HCT116 (cell line): ENCODE measurements at regions not wholly inside any gene's neighbourhood (a gene's known extent, or its start where the extent isn't known, plus 50 kb on each side); places are given as distances from the start of the nearest gene placed in this dataset.

Source experiments
- ATAC-seq: fragments of 200-7000 bp; cut with Tn5 transposase; 2 replicates; pipeline ENCODE4 v1.9.1; 2020; ENCODE audit warnings: mild to moderate bottlenecking, moderate library complexity
- BruUV-seq: library from RNA; stranded (reverse); fragments of 400-500 nt; replicated peaks from 2 replicates; lab custom pipeline; 2021; lab: Mats Ljungman, UMichigan
- CTCF ChIA-PET: fragments of 300-600 bp; sonication (Branson Sonifier 250); formaldehyde crosslinking; loops from one replicate; lab custom pipeline; 2021; ENCODE audit warnings: antibody characterized with exemption; lab: Charles Lee
- POLR2A ChIA-PET: fragments of 300-600, 350-600 bp; sonication (Branson Sonifier 250); formaldehyde crosslinking; loops from one replicate; lab custom pipeline; 2021; ENCODE audit warnings: antibody characterized with exemption; lab: Charles Lee
- RAD21 ChIA-PET, 2 experiments: fragments of 300-600 bp; sonication (Branson Sonifier 250); formaldehyde crosslinking; loops; one replicate each; lab custom pipeline; 2023; ENCODE audit warnings: low total read pairs in 2 of 2; ENCODE audit not compliant: uncharacterized antibody in 2 of 2, unreplicated experiment in 2 of 2, low non-redundant PET in 1 of 2; lab: Charles Lee
- DNase-seq: peaks from one replicate; pipeline ENCODE4 v3.0.0-alpha.2; 2010; ENCODE audit warnings: low read depth, low spot score
- H2AFZ ChIP-seq: fragments of 200-600 bp; shearing (Covaris generic), sonication (generic); 2 replicates; pipeline ENCODE4 v1.6.1; 2017; ENCODE audit warnings: low read depth, mixed run types, mixed read lengths, antibody characterized with exemption, low read length; ENCODE audit not compliant: poor library complexity, severe bottlenecking
- H3K27ac ChIP-seq: 2 replicates; pipeline ENCODE4 v1.5.1; 2012; ENCODE audit warnings: low read depth, low read length
- H3K27me3 ChIP-seq: fragments of 200-600 bp; sonication (generic); 2 replicates; pipeline ENCODE4 v1.6.1; 2016; ENCODE audit warnings: mixed run types, low read length, mixed read lengths; ENCODE audit not compliant: insufficient read depth
- H3K36me3 ChIP-seq, 2 experiments: fragments of 200-500 bp in 1 of 2; fragments of 200-600 bp in 1 of 2; sonication (Bioruptor generic) in 1 of 2; sonication (generic) in 1 of 2; 2 replicates each; pipeline versions ENCODE4 v1.5.1 to v1.6.1; 2014 to 2016; ENCODE audit warnings: low read length in 2 of 2, inconsistent platforms in 1 of 2, mixed read lengths in 1 of 2, mixed run types in 1 of 2; ENCODE audit not compliant: insufficient read depth in 2 of 2, control insufficient read depth in 1 of 2
- H3K4me1 ChIP-seq, 2 experiments: fragments of 200-600 bp in 1 of 2; sonication (generic) in 1 of 2; 2 replicates each; pipeline versions ENCODE4 v1.5.1 to v1.6.1; 2012 to 2017; ENCODE audit warnings: low read length in 2 of 2, inconsistent platforms in 1 of 2, mild to moderate bottlenecking in 1 of 2, mixed read lengths in 1 of 2, mixed run types in 1 of 2, moderate library complexity in 1 of 2; ENCODE audit not compliant: insufficient read depth in 2 of 2, control insufficient read depth in 1 of 2
- H3K4me2 ChIP-seq: fragments of 200-600 bp; sonication (generic); 2 replicates; pipeline ENCODE4 v1.6.1; 2017; ENCODE audit warnings: mixed run types, low read length, mixed read lengths
- H3K4me3 ChIP-seq, 2 experiments: fragments of 200-600 bp in 1 of 2; sonication (generic) in 1 of 2; replicated peaks in 1 of 2; 2 replicates each; pipeline ENCODE4 v1.5.1; 2011 to 2016; ENCODE audit warnings: low read length in 2 of 2, control low read depth in 1 of 2, low read depth in 1 of 2, mild to moderate bottlenecking in 1 of 2, mixed read lengths in 1 of 2, mixed run types in 1 of 2
- H3K79me2 ChIP-seq: fragments of 200-600 bp; sonication (generic); 2 replicates; pipeline ENCODE4 v1.6.1; 2017; ENCODE audit warnings: mild to moderate bottlenecking, mixed run types, low read length, moderate library complexity, mixed read lengths; ENCODE audit not compliant: insufficient read depth
- H3K9ac ChIP-seq: fragments of 200-600 bp; sonication (generic); 2 replicates; pipeline ENCODE4 v1.6.1; 2016; ENCODE audit warnings: low read length, mixed read lengths
- H3K9me2 ChIP-seq: fragments of 200-600 bp; sonication (generic), shearing (Covaris generic); 2 replicates; pipeline ENCODE4 v1.6.1; 2017; ENCODE audit warnings: mixed run types, mild to moderate bottlenecking, moderate library complexity; ENCODE audit not compliant: insufficient read depth
- H3K9me3 ChIP-seq, 2 experiments: fragments of 200-500 bp in 1 of 2; fragments of 200-600 bp in 1 of 2; sonication (Bioruptor generic) in 1 of 2; sonication (generic) in 1 of 2; 2 replicates each; pipeline ENCODE4 v1.6.1; 2014 to 2017; ENCODE audit warnings: low read length in 2 of 2, mixed read lengths in 2 of 2, inconsistent platforms in 1 of 2, low read depth in 1 of 2, mild to moderate bottlenecking in 1 of 2, mixed run types in 1 of 2, moderate library complexity in 1 of 2; ENCODE audit not compliant: control insufficient read depth in 1 of 2, insufficient read depth in 1 of 2
- H4K20me1 ChIP-seq: fragments of 200-600 bp; sonication (generic), shearing (Covaris generic); 2 replicates; pipeline ENCODE4 v1.6.1; 2017; ENCODE audit warnings: mixed run types, mild to moderate bottlenecking, moderate library complexity; ENCODE audit not compliant: insufficient read depth
- ATF3 ChIP-seq: IDR thresholded peaks from 2 replicates; pipeline ENCODE4 v1.6.1; 2012
- CBX3 ChIP-seq: IDR thresholded peaks from 2 replicates; pipeline ENCODE4 v1.6.1; 2012; ENCODE audit warnings: low read depth
- CEBPB ChIP-seq: IDR thresholded peaks from 2 replicates; pipeline ENCODE4 v1.6.1; 2012; ENCODE audit warnings: low read depth
- EGR1 ChIP-seq: IDR thresholded peaks from 2 replicates; pipeline ENCODE4 v1.6.1; 2012; ENCODE audit warnings: low read depth
- ELF1 ChIP-seq: IDR thresholded peaks from 2 replicates; pipeline ENCODE4 v1.6.1; 2012; ENCODE audit warnings: low read depth, borderline replicate concordance
- EZH2phosphoT487 ChIP-seq: fragments of 200-600 bp; IDR thresholded peaks from 2 replicates; pipeline ENCODE4 v1.6.1; 2018; ENCODE audit warnings: antibody characterized with exemption, borderline replicate concordance
- FOSL1 ChIP-seq: IDR thresholded peaks from 2 replicates; pipeline ENCODE4 v1.6.1; 2012; ENCODE audit warnings: low read depth
- JUND ChIP-seq: IDR thresholded peaks from 2 replicates; pipeline ENCODE4 v1.6.1; 2012
- MAX ChIP-seq: IDR thresholded peaks from 2 replicates; pipeline ENCODE4 v1.6.1; 2012
- POLR2A ChIP-seq: IDR thresholded peaks from 2 replicates; pipeline ENCODE4 v1.7.0; 2011; ENCODE audit warnings: borderline replicate concordance; ENCODE audit not compliant: insufficient read depth, insufficient read length; ENCODE audit errors: extremely low read depth
- RAD21 ChIP-seq: IDR thresholded peaks from 2 replicates; pipeline ENCODE4 v1.6.1; 2012; ENCODE audit warnings: low read depth, mild to moderate bottlenecking
- REST ChIP-seq: IDR thresholded peaks from 2 replicates; pipeline ENCODE4 v1.6.1; 2012; ENCODE audit warnings: low read depth
- SIN3A ChIP-seq: IDR thresholded peaks from 2 replicates; pipeline ENCODE4 v1.6.1; 2012; ENCODE audit warnings: low read depth
- SP1 ChIP-seq: IDR thresholded peaks from 2 replicates; pipeline ENCODE4 v1.6.1; 2012; ENCODE audit warnings: low read depth
- SRF ChIP-seq: IDR thresholded peaks from 2 replicates; pipeline ENCODE4 v1.6.1; 2012; ENCODE audit warnings: low read depth
- TCF7L2 ChIP-seq: IDR thresholded peaks from 2 replicates; pipeline ENCODE4 v1.7.0; 2011; ENCODE audit warnings: borderline replicate concordance, inconsistent platforms; ENCODE audit not compliant: insufficient read depth, insufficient read length; ENCODE audit errors: extremely low read depth
- YY1 ChIP-seq: IDR thresholded peaks from 2 replicates; pipeline ENCODE4 v1.6.1; 2011; ENCODE audit warnings: low read length, low read depth, moderate library complexity, mild to moderate bottlenecking; ENCODE audit not compliant: insufficient replicate concordance; ENCODE audit errors: extremely low read depth
- ZBTB33 ChIP-seq: IDR thresholded peaks from 2 replicates; pipeline ENCODE4 v1.6.1; 2011; ENCODE audit warnings: mild to moderate bottlenecking, low read length, moderate library complexity; ENCODE audit not compliant: insufficient replicate concordance; ENCODE audit errors: extremely low read depth
- ZFX ChIP-seq: fragments of 450-650 bp; IDR thresholded peaks from 2 replicates; pipeline ENCODE4 v1.6.1; 2017
- intact Hi-C: fragments of 100-400 bp; cut with micrococcal nuclease; formaldehyde crosslinking; loops from 2 replicates; pipeline ENCODE4 v1.10.0; 2022

- Histone ChIP-seq H3K4me2 (no peak overlapping the region), H3K9me3 (peaks cover 4 to 25% of the 10 kb centered on the region in 2 experiments; a peak in 2 of 4 replicates), H4K20me1 (no peaks in the 10 kb centered on the region; the same call in 1 of the 2 replicates), H3K27ac (no peak overlapping the region), H3K27me3 (no peaks in the 10 kb centered on the region), H3K9ac (no peak overlapping the region), H3K79me2 (no peaks in the 10 kb centered on the region), H2AFZ (no peak overlapping the region), H3K4me1 (no peaks in the 10 kb centered on the region), H3K36me3 (no peaks in the 10 kb centered on the region), H3K9me2 (no peaks in the 10 kb centered on the region), H3K4me3 (no peak overlapping the region)
- no TSS peak for BruUV-seq
- ATAC-seq (no peak), DNase-seq (no peak)
- RAD21 ChIA-PET: no interaction called here
- POLR2A ChIA-PET: no interaction called here
- intact Hi-C loops: no loop called here
- TF ChIP-seq REST (no peak), MAX (no peak), TCF7L2 (no peak), SIN3A (no peak), CEBPB (no peak), SRF (no peak), SP1 (no peak), POLR2A (no peak), EZH2phosphoT487 (no peak), FOSL1 (no peak), CBX3 (no peak), ZBTB33 (no peak), RAD21 (no peak), ATF3 (no peak), ELF1 (no peak), YY1 (no peak), JUND (no peak), ZFX (no peak), EGR1 (no peak)
- CTCF ChIA-PET: no interaction called here
These were observed 756.3 kb upstream of the ADGRL3 start for GRCh38 chr4:60443796-60444195.
